ENCODE measurements at regions not wholly inside any gene's neighbourhood (a gene's known extent, or its start where the extent isn't known, plus 50 kb on each side); places are given as distances from the start of the nearest gene placed in this dataset.

GRCh38 chr2:150860301-150860700, 372.8 kb upstream of the RND3 start:
- no peaks in the 10 kb centered on the region for H3K27me3 ChIP-seq (ENCODE audit: control insufficient read depth, insufficient read depth, low read length)
- no peak overlapping the region for H3K27ac ChIP-seq
- no peak overlapping the region for H3K4me3 ChIP-seq (ENCODE audit: low read depth, low read length)
- H3K9me3 ChIP-seq (ENCODE audit: control insufficient read depth, low read length), result no peaks in the 10 kb centered on the region
- H3K4me2 ChIP-seq (ENCODE audit: low read length), result no peak overlapping the region
- no peak for TF ChIP-seq CTCF (IDR thresholded peaks at IDR 0.05)
- no peak overlapping the region for H2AFZ ChIP-seq
- no peaks in the 10 kb centered on the region for H3K79me2 ChIP-seq
- H3K36me3 ChIP-seq (ENCODE audit: control insufficient read depth, insufficient read depth, low read length), result no peaks in the 10 kb centered on the region
- H3K9ac ChIP-seq, result no peak overlapping the region
- no peaks in the 10 kb centered on the region for H3K4me1 ChIP-seq

- Histone ChIP-seq H3K27ac (no peak overlapping the region), H3K4me3 (ENCODE audit: low read depth, low read length) (no peak overlapping the region), H3K79me2 (no peaks in the 10 kb centered on the region), H3K9ac (no peak overlapping the region), H3K4me2 (ENCODE audit: low read length) (no peak overlapping the region), H3K9me3 (ENCODE audit: control insufficient read depth, low read length) (no peaks in the 10 kb centered on the region), H3K4me1 (no peaks in the 10 kb centered on the region), H2AFZ (no peak overlapping the region), H3K27me3 (ENCODE audit: control insufficient read depth, insufficient read depth, low read length) (no peaks in the 10 kb centered on the region), H3K36me3 (ENCODE audit: control insufficient read depth, insufficient read depth, low read length) (no peaks in the 10 kb centered on the region)
- TF ChIP-seq CTCF (IDR thresholded peaks at IDR 0.05), result no peak
Measured at GRCh38 chr2:150859877-150860276, 372.4 kb upstream of the RND3 start.

- Histone ChIP-seq H3K9ac (no peak overlapping the region), H3K4me1 (no peaks in the 10 kb centered on the region), H3K27ac (no peak overlapping the region), H3K4me3 (ENCODE audit: low read depth, low read length) (no peak overlapping the region), H3K79me2 (no peaks in the 10 kb centered on the region), H3K9me3 (ENCODE audit: control insufficient read depth, low read length) (no peaks in the 10 kb centered on the region), H3K27me3 (ENCODE audit: control insufficient read depth, insufficient read depth, low read length) (no peaks in the 10 kb centered on the region), H2AFZ (no peak overlapping the region), H3K4me2 (ENCODE audit: low read length) (no peak overlapping the region), H3K36me3 (ENCODE audit: control insufficient read depth, insufficient read depth, low read length) (no peaks in the 10 kb centered on the region)
- no peak for TF ChIP-seq CTCF (IDR thresholded peaks at IDR 0.05)
Measured at GRCh38 chr2:150859162-150859561, 371.7 kb upstream of the RND3 start.

- H2AFZ ChIP-seq, result no peak overlapping the region
- no peaks in the 10 kb centered on the region for H3K79me2 ChIP-seq
- H3K36me3 ChIP-seq (ENCODE audit: control insufficient read depth, insufficient read depth, low read length), result no peaks in the 10 kb centered on the region
- H3K9me3 ChIP-seq (ENCODE audit: control insufficient read depth, low read length), result no peaks in the 10 kb centered on the region
- no peak overlapping the region for H3K4me2 ChIP-seq (ENCODE audit: low read length)
- H3K9ac ChIP-seq, result no peak overlapping the region
- H3K27me3 ChIP-seq (ENCODE audit: control insufficient read depth, insufficient read depth, low read length), result no peaks in the 10 kb centered on the region
- no peak overlapping the region for H3K27ac ChIP-seq
- H3K4me1 ChIP-seq, result no peaks in the 10 kb centered on the region
- H3K4me3 ChIP-seq (ENCODE audit: low read depth, low read length), result no peak overlapping the region
- no peak for TF ChIP-seq CTCF (IDR thresholded peaks at IDR 0.05)
Measured at GRCh38 chr2:150858382-150858781, 370.9 kb upstream of the RND3 start.

- no peaks in the 10 kb centered on the region for H3K27me3 ChIP-seq (ENCODE audit: control insufficient read depth, insufficient read depth, low read length)
- no peak overlapping the region for H3K27ac ChIP-seq
- no peak for TF ChIP-seq CTCF (IDR thresholded peaks at IDR 0.05)
Measured at GRCh38 chr2:150856596-150857281, 369.3 kb upstream of the RND3 start.

More at GRCh38 chr2:150856596-150857281, 369.3 kb upstream of the RND3 start:
- no peaks in the 10 kb centered on the region for H3K79me2 ChIP-seq
- no peaks in the 10 kb centered on the region for H3K9me3 ChIP-seq (ENCODE audit: control insufficient read depth, low read length)
- no peaks in the 10 kb centered on the region for H3K4me1 ChIP-seq
- no peak overlapping the region for H3K4me2 ChIP-seq (ENCODE audit: low read length)
- no peak overlapping the region for H3K4me3 ChIP-seq (ENCODE audit: low read depth, low read length)
- H3K36me3 ChIP-seq (ENCODE audit: control insufficient read depth, insufficient read depth, low read length), result no peaks in the 10 kb centered on the region
- H2AFZ ChIP-seq, result no peak overlapping the region
- H3K9ac ChIP-seq, result no peak overlapping the region
